GM10266 (cell line): ENCODE measurements at regions not wholly inside any gene's neighbourhood (a gene's known extent, or its start where the extent isn't known, plus 50 kb on each side); places are given as distances from the start of the nearest gene placed in this dataset.

Source experiments
- DNase-seq: peaks from one replicate; pipeline ENCODE4 v3.0.0; 2012; ENCODE audit errors: extremely low spot score
- CTCF ChIP-seq: IDR thresholded peaks from 2 replicates; pipeline ENCODE4 v1.5.1; 2012; ENCODE audit warnings: mild to moderate bottlenecking, low read depth; ENCODE audit not compliant: control insufficient read depth, insufficient read depth; ENCODE audit errors: missing control alignments

- DNase-seq, result no peak
- TF ChIP-seq CTCF, result no peak
Measured at GRCh38 chrX:19182785-19183184, 60.5 kb upstream of the ADGRG2 start.

GRCh38 chrX:19183761-19184477 is 61.7 kb upstream of the ADGRG2 start:
- TF ChIP-seq CTCF, result no peak
- DNase-seq, result no peak

GRCh38 chrX:19188566-19188965 is 66.3 kb upstream of the ADGRG2 start:
- no peak for TF ChIP-seq CTCF
- DNase-seq, result no peak

- TF ChIP-seq CTCF, result no peak
- no peak for DNase-seq
Measured at GRCh38 chrX:19190902-19191301, 68.6 kb upstream of the ADGRG2 start.

GRCh38 chrX:19193565-19193964 is 71.3 kb upstream of the ADGRG2 start:
- DNase-seq, result no peak
- no peak for TF ChIP-seq CTCF

- TF ChIP-seq CTCF, result no peak
- DNase-seq, result no peak
Measured at GRCh38 chrX:19194285-19195242, 72.3 kb upstream of the ADGRG2 start.

- TF ChIP-seq CTCF, result no peak
- DNase-seq, result no peak
Measured at GRCh38 chrX:19195243-19195610, 73.0 kb upstream of the ADGRG2 start.
